Breast epithelium (tissue), 3 donors: ENCODE measurements at regions not wholly inside any gene's neighbourhood (a gene's known extent, or its start where the extent isn't known, plus 50 kb on each side); places are given as distances from the start of the nearest gene placed in this dataset.

ENCODE experiments used
- POLR2AphosphoS5 ChIP-seq, 3 donors: sonication (generic); formaldehyde crosslinking; IDR thresholded peaks; one replicate each; pipeline ENCODE4 v1.6.1; 2017; ENCODE audit warnings: antibody characterized with exemption in 3 of 3
- TF ChIP-seq, protein P1 (sequence below), 3 donors: fragments of 450-650 bp; IDR thresholded peaks; one replicate each; pipeline ENCODE4 v1.5.1; 2016 to 2017; ENCODE audit warnings: antibody characterized with exemption in 3 of 3, mild to moderate bottlenecking in 3 of 3, moderate library complexity in 3 of 3

DNA sequence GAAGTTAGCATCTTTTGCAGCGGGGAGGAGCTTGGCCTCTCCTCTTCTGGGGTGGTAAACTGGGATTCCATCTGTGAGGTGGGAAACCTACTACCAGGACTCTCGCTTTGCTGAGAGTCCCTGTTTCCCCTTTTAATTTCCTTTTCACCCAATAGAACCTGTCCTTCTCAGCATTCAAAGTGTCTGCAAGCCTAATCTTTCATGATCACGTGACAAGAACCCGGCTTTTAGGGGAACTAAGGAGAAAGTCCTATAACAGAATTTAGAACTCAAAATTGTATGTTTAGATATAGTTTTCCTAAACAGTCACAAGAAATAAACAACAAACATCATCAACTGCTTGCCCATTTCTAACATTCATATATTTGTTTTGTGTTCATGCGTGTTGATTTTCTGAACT, 103.6 kb upstream of the CDH19 start:
- TF ChIP-seq, protein P1, sequence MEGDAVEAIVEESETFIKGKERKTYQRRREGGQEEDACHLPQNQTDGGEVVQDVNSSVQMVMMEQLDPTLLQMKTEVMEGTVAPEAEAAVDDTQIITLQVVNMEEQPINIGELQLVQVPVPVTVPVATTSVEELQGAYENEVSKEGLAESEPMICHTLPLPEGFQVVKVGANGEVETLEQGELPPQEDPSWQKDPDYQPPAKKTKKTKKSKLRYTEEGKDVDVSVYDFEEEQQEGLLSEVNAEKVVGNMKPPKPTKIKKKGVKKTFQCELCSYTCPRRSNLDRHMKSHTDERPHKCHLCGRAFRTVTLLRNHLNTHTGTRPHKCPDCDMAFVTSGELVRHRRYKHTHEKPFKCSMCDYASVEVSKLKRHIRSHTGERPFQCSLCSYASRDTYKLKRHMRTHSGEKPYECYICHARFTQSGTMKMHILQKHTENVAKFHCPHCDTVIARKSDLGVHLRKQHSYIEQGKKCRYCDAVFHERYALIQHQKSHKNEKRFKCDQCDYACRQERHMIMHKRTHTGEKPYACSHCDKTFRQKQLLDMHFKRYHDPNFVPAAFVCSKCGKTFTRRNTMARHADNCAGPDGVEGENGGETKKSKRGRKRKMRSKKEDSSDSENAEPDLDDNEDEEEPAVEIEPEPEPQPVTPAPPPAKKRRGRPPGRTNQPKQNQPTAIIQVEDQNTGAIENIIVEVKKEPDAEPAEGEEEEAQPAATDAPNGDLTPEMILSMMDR (IDR thresholded peaks at IDR 0.05), result no peak
- TF ChIP-seq POLR2AphosphoS5 (IDR thresholded peaks at IDR 0.05), result no peak
